C1 segment of cervical spinal cord (tissue), 14 donors: ENCODE measurements at regions not wholly inside any gene's neighbourhood (a gene's known extent, or its start where the extent isn't known, plus 50 kb on each side); places are given as distances from the start of the nearest gene placed in this dataset.

Source experiments
- DNase-seq, 14 donors: peaks; one replicate each; lab custom pipeline; 2025; lab: John Stamatoyannopoulos, UW

DNA sequence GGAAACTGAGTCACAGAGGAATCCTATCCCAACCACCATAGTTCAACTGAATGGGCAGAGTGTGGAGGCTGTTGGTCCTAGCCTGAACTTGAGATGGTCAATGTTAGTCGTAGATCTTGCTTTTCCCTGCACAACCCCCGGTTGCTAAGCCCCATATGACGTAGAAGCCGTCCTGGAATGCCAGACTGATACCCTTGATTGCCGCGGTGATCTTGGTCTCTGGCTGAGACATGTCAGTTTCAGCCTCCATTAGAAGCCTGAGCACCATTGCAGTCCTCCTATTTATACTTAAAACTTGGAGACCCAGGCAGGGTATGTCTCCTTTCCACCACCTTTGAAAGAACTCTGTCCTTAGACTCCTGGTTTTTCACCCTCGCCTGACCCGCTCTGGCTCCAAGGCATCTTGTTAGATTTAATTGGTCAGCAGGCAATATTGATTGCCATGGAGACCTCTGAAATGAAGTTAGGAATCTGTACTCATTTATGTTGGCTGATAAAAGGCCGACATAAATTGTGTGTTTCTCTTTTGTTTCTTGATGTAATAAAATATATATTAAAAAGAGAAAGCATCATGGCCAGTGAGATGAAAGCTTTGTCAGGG is 53.4 kb downstream of the RPLP1 start:
- DNase-seq = no peak

DNA sequence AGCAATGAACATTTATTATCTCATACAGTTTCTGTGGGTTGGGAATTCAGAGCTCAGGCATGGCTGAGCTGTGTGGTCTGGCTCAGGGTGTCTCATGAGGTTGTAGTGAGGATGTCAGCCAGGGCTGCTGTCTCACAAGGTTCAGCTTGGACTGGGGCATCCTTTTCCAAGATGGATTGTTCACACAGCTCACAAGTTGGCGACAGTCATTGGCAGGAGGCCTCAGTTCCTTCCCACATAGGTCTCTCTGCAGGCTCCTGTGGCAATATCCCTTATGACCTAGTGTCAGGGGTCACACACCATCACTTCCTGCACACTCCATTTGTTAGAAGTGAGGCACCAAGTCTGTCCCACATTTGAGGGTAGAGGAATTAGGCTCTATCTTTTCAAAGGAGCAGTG is 56.0 kb downstream of the RPLP1 start:
- DNase-seq = no peak

DNA sequence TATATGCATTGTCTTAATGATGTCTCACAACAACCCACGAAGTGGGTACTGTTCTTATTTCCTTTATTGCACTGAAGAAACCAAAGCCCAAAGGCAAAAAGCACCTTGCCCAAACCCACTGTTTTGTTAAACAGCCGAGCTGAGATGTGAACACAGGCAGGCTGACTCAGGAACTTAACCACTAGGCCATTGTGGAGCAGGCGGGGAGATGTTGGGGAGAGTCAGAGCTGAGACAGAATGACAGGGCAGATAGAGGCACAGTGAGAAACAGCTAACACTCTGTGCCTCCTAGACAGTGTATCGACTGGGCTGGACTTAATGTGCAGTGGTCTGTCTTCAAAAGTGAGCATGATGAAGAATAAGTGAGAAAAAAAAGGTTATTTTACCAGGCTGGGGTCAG is 56.5 kb downstream of the RPLP1 start:
- no peak for DNase-seq

DNA sequence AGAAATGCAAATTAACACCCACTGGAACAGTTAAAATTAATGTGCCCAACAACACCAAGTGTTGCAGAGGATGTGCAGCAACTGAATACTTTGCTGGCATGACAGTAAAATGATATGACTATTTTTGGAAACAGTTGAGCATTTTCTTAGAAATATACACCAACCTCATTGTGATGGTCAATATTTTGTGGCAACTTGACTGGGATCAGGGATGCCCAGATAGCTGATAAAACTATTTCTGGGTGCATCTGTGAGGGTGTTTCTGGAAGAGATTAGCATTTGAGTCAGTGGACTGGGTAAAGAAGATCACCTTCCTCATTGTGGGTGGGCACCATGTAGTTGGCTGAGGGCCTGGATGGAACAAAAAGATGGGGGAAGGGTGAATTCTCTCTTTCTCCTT is 57.9 kb downstream of the RPLP1 start:
- no peak for DNase-seq

DNA sequence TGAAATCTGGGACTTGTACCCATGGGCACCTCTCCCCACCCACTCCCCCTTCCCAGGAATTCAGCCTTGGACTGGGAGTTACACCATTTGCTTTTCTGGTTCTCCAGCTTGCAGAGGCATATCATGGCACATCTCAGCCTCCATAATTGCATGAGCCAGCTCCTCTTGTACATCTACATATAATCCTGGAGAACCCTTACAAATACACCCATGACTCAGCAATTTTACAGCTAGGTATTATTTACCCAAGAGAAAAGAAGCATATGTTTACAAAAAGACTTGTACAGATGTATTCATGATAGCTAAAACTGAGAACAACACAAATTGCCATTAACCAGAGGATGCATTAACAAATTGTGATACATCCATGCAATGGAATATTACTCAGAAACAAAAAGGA is 58.4 kb downstream of the RPLP1 start:
- no peak for DNase-seq

DNA sequence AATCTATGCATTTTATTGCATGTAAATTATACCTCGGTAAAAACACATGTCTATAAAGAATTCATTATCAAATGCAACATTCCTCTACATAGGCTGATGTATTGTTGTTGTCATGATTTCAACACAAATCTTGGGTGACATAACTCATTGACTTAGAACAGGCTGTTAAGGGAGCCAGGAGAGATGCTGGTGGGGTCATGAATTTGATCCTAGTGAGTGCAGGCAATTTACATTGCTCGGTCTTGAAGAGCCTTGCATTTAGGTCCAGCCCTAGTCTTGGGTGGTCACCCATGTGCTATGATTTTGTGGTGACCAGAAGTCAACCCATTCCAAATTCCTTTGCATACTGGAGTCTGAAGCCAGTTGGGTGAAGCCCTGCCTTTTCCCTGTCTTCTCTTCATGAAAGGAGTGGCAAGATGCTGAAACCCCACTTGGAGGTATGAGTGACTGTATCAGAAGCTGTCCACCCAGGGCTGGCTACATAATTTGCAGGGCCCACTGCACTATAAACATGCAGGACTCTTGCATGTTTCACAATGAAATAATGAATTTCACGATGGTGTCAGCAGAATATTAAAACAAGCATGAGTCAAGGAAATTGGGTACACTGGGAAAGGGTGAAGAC is 59.2 kb downstream of the RPLP1 start:
- DNase-seq = no peak

DNA sequence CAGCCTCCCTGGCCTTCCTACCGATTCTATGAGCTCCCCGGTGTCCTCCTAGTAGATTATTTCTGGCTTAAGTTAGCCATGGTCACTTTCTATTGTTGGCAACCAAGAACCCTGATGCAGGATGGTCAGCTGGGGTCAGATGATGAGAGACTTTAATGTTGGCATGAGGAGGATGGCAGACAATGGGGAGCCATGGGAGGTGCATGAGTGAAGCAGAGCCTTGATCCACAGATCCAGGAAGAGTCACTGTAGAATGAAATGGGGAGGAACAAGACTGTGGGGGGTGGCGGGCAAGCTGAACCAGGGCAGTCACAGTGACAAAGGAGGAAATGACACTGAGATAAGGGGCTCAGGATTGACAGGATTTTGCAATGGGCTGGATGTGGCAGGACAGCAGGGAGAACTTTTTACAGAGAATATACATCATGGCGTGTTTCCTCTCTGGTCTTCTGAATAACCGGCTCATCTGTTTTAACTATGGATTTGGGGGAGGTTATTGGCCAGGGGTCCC is 60.9 kb downstream of the RPLP1 start:
- no peak for DNase-seq

DNA sequence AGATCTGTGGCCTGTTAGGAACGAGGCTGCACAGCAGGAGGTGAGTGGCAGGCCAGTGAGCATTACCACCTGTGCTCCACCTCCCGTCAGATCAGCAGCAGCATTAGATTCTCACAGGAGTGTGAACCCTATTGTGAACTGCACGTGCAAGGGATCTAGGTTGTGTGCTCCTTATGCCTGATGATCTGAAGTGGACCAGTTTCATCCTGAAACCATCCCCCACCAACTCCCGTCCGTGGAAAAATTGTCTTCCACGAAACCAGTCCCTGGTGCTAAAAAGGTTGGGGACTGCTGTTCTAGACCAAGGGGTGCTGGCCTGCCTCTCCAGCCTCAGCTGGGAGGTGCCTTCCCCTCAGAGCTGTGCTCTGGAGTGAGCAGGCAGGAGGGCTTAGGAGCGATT is 61.4 kb downstream of the RPLP1 start:
- no peak for DNase-seq

DNA sequence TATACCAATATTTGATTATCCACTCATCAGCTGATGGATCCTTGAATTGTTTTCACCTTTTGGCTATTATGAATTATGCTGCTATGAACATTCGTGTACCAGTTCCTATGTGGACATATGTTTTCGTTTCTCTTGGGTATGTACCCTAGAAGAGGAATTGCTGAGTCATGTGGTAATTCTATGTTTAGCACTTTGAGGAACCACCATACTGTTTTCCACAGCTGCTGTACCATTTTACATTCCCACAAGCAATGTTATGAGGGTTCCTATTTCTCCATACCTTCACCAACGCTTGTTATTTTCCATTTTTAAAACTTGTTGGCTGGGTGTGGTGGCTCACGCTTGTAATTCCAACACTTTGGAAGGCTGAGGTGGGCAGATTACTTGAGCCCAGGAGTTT is 62.9 kb downstream of the RPLP1 start:
- no peak for DNase-seq

DNA sequence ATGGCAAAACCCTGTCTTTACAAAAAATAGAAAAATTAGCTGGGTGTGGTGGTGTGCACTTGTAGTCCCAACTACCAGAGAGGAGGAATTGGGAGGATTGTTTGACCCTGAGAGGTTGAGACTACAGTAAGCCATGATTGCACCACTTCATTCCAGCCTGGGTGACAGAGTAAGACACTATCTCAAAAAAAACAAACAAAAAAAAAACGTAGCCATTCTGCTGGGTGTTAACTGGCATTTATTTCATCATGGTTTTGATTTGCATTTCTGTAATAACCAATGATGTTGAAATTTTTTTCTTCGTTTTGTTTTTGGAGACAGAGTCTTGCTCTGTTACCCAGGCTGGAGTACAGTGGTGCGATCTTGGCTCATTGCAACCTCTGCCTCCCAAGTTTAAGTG is 63.3 kb downstream of the RPLP1 start:
- DNase-seq = no peak

DNA sequence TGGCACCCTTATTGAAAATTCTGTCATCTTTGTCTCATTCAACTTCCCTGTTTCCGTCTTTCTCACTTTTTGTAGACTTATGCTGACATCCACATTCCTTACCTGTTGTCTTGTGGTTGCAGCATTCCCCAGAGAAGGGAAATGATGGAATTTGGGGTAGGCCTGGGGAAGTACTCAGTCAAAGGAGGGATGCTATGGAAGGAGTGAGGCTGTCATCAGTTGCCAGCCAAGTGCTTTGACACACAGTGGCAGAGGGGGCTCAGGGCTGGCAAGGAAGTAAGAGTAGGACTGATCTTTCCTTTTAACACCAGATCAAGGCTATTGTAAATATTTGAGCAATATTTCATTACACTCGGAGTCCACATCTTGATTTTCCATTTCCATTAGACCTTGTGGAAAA is 64.4 kb downstream of the RPLP1 start:
- DNase-seq = no peak

DNA sequence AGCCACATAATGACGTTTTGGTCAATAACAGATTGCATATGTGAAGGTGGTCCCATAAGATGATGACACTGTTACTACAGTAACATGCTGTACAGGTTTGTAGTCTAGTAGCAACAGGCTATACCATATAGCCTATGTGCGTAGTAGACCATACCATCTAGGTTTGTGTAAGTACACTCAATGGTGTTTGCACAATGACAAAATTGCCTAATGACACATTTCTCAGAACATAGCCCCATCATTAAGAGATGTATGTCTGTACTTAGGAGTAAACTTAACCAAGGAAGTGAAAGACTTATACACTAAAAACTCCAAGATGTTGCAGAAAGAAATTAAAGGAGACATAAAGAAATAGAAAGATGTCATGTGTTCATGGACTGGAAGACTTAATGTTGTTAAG is 66.2 kb downstream of the RPLP1 start:
- DNase-seq = no peak

DNA sequence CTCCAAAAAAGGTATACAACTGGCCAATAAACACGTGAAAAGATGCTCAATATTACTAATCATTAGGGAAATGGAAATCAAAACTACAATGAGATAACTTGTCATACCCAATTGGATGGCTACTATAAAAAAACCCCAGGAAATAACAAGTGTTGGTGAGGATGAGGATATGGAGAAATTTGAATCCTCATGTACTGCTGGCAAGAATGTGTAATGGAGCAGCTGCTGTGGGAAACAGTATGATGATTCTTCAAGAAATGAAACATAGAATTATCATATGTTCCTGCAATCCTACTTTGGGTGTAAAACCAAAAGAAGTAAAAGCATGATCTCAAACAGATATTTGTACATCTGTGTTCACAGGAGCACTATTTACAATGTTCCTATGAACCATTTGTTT is 67.4 kb downstream of the RPLP1 start:
- DNase-seq = no peak

DNA sequence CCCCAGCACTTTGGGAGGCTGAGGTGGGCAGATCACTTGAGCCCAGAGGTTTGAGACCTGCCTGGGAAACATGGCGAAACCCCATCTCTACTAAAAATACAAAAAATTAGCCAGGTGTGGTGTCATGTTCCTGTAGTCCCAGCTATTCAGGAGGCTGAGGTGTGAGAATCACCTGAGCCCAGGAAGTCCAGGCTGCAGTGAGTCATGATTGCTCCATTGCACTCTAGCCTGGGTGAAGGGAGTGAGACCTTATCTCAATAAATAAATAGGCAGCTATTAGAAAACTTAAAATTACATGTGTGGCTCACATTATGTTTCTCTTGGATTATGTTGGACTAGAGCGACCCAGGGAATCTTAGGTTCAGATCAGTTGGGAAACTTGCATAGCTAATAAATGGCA is 69.7 kb downstream of the RPLP1 start:
- no peak for DNase-seq

DNA sequence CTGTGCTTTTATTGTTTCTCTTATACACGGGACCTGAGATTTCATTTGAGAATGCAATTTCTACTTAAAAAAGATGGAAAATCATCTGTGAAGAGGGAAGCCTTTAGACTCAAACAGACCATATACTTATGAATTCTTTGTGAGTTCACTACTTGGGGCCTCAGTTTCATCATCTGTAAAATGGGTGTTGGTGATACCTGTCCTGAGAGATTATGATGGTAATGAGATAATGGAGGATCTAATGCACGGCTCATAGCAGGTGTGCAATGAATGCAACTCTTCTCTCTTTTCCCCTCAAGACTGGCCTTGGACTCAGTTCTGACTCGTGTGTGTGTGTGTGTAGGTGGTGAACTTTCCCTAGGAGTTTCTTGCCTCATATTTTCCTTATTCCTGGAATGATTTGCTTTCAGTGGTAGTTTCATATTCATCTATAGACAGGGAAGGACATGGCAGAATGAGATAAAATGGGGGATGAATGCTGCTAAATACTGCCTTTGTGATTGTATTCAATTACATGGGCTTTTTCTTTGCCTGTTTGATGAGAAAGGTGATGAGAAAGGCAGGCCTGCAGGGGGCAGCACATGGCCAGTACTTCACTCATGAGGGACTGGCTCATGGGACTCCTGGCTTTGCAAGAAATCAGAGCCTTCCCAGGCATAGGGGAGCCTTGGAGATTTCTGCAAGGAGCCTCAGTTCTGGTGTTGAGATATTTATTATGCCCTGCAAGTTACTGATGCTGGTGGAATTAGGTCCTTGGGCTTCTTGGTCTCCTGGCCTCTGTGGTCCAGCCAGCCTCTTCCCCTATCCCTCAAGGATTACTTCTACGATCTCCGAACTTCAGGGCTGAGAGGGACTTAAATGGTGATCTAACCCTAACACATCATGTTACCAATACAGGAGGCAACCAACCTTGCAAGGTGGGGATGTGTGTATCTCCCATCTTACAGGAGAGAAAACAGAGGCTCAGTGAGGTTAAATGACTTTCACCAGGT is 70.7 kb downstream of the RPLP1 start:
- peak in 12 of 14 donors; percentile 11 to 77 (median 45) for DNase-seq

DNA sequence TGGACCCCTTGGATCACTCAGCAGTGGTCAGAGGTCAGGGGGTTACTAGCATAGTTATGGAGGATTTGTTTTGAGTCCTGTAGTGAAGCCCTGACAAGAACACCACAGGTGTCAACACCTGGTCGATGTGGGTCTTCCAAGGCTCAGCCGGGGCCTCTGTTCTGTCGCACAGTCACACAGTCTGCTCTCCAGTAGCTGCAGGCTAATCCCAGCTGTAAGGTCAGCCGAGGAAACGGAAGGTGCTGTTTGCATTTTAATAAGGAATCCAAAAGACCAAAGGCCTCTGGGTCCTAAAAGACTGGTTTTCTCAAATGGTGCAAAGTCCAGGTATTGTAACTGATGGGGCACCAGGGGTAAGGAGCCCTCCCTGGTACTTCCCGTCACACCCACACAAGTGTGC is 71.7 kb downstream of the RPLP1 start:
- peak in 1 of 14 donors; percentile 26 for DNase-seq

DNA sequence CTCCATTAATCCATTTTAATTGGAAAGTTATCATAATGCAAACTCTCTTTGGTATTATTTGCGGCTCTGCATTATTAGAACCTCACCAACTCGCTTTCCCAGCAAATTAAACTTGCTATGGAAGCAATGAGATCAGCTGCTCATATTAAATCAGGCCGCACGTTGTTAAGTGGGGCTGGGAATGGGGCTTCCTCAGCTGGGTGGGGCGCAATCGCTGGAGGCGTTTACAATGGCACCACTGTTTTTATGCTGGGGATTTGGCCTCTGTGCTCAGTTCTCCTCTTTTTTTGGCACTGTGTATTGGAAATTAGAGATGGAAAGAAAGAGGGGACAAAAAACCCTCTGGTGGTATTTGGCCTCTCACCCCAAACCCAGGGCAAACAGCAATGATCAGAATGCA is 72.2 kb downstream of the RPLP1 start:
- peak in 2 of 14 donors; percentile 7 to 13 for DNase-seq

DNA sequence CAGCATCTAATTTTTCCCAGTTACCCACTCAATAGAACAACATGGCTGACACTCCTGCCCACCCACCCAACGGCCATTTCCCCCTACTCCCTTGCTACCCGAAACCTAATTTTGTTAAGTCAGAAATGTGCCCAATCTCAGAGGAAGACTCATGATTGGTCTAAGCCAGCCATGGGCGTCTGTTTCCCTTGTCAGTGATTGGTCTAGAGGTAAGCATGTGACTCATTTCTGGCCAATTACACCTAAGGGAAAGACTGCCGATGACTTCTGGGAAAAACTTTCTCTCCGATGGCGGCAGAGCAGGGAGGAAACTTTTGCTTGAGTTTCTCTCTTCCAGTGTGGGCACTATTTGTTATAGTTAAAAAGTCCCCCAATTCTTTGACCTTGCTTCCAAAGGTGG is 72.9 kb downstream of the RPLP1 start:
- DNase-seq = no peak

DNA sequence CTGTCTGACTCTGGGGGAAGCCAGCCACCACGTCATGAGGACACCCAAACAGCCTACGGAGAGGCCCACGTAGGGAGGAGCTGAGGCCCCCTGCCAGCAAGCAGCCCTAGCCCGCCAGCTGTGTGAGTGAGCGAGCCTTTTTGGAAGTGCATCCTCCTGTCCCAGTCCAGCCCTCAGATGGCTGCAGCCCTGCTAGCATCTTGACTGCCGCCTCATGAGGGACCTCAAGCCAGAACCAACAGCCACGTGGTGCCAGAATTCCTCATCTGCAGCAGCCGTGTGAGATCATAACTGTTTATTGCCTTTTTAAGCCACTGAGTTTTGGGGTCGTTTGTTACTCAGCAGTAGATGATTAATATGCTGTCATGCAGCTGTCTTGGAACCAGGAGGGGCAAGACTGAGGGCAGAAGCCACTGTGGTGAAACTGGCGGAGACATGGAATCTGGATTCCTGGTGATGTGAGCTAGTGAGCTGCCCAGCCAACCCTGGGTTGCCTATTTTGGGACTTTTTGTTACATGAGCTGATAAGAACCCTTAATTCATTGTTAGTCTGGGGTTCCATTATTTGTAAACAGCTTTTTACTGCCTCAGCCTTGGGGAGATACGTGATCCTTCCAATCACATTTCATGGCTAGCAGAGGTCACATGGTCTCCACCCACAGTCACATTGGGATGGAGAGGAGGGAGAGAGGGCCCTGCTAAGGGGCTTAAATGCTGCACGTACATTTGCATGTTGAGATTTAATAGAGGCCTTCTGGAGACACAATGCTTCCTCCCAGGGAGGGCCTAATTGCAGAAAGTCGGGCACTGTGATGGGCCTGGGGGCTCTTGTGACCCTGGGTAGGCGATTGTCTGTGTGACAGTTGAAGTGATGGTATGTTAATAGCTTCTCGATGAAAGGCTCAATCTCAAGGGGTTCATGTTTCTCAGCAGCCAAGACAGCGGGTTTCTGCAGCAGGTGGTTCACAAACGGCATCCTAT is 73.8 kb downstream of the RPLP1 start:
- no peak for DNase-seq

DNA sequence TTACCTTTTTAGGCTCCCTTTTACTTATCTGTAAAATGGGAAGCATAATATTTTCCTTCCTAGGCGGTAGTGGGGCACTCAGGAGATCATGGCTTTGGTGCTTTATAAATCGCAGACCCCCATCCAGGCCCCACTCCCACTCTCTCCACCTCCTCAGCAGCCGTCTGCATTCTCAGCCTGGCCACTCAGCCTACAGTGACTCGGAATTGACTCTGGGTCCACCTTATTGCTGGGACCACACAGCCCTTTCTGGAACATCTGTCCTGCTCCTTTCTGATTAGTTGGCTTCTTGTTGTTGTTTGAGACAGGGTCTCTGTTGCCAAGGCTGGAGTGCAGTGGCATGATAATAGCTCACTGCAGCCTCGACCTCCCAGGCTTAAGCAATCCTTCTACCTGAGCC is 76.5 kb downstream of the RPLP1 start:
- no peak for DNase-seq

DNA sequence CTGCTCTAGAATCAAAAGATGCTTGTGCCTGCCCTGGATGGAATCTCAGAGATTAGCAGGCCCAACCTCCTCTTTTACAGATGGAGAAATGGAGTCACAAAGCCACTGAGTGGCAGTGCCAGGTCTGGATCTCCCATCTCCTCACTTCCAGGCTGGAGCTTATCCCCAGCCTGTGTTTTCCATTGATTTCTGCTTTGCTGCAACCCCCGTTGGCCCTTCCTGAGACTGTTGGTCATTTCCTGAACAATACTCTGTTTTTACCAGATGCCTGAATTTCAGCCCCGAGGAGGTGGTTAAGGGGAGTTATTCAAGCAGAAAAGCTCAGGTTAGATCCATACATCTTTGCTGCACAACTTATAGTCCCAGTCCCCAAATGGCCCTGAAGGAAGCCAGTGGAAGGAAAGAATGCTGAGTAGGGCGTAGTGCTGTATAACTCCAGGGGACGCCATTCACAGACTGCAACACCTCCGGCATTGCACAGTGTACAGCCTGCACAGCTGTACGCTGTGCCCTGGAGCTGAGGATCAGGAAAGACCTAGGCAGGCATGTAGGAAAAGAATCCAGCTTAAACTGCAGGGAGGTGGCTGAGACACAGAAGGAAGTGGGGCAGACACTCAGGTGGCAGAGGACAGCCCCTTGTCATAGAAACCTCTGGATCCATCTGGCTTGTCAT is 77.5 kb downstream of the RPLP1 start:
- DNase-seq = no peak
